Testis (tissue), 2 donors: ENCODE measurements at regions not wholly inside any gene's neighbourhood (a gene's known extent, or its start where the extent isn't known, plus 50 kb on each side); places are given as distances from the start of the nearest gene placed in this dataset.

Experiments
- CTCF ChIP-seq, 3 experiments: fragments of 450-650 bp in 2 of 3; fragments of 200-600 bp in 1 of 3; sonication (generic) in 1 of 3; IDR thresholded peaks; one replicate each; pipeline ENCODE4 v1.5.1; 2016 to 2019; ENCODE audit warnings: antibody characterized with exemption in 3 of 3, mild to moderate bottlenecking in 2 of 3, moderate library complexity in 1 of 3
- POLR2A ChIP-seq: fragments of 450-650 bp; IDR thresholded peaks from one replicate; pipeline ENCODE4 v1.6.1; 2017; ENCODE audit warnings: antibody characterized with exemption, mild to moderate bottlenecking, moderate library complexity

- no peak for TF ChIP-seq POLR2A
- no peak for TF ChIP-seq CTCF (IDR thresholded peaks at IDR 0.05)
Measured at GRCh38 chr1:118486199-118486598, 301.2 kb upstream of the SPAG17 start.
